ENCODE measurements at regions not wholly inside any gene's neighbourhood (a gene's known extent, or its start where the extent isn't known, plus 50 kb on each side); places are given as distances from the start of the nearest gene placed in this dataset.

GRCh38 chr13:99035715-99036114 lies 57.9 kb upstream of the DOCK9 start:
- no peak for TF ChIP-seq CTCF (IDR thresholded peaks at IDR 0.05)
- no peak for TF ChIP-seq POLR2A (IDR thresholded peaks at IDR 0.05)

All from body of pancreas (tissue), 4 donors.